K562 (cell line): ENCODE measurements at regions not wholly inside any gene's neighbourhood (a gene's known extent, or its start where the extent isn't known, plus 50 kb on each side); places are given as distances from the start of the nearest gene placed in this dataset.

Experiments
- ATAC-seq: fragments of 200-7000 bp; cut with Tn5 transposase; 3 replicates; pipeline ENCODE4 v1.9.1; 2020; ENCODE audit warnings: moderate library complexity
- BruUV-seq: library from RNA; stranded (reverse); fragments of 400-500 nt; replicated peaks from 2 replicates; lab custom pipeline; 2021; lab: Mats Ljungman, UMichigan
- CTCF ChIA-PET: fragments of 300-600 bp; formaldehyde crosslinking; extraction: SDS; loops from one replicate; lab custom pipeline; 2021; ENCODE audit warnings: low intra/inter-chr PET ratio; lab: Yijun Ruan, JAX
- POLR2A ChIA-PET: fragments of 300-600, 350-650 bp; sonication (Branson Sonifier 250); formaldehyde crosslinking; extraction: SDS; loops from one replicate; lab custom pipeline; 2021; ENCODE audit warnings: antibody characterized with exemption, inconsistent platforms; lab: Yijun Ruan, JAX
- DNase-seq, 4 experiments: peaks; one replicate each; pipeline versions ENCODE4 v3.0.0 to v3.0.0-alpha.2; 2011 to 2018; ENCODE audit warnings: low spot score in 3 of 4, mixed read lengths in 3 of 4; ENCODE audit errors: extremely low read depth in 1 of 4
- FAIRE-seq: peaks from 2 replicates; lab custom pipeline; 2011; peaks lifted over from hg19 to GRCh38; lab: Jason Lieb, UNC
- H2AFZ ChIP-seq: 2 replicates; pipeline ENCODE4 v1.6.0; 2011; ENCODE audit warnings: low read depth, low read length, control low read depth, inconsistent platforms
- H3K27ac ChIP-seq: fragments of 200-600 bp; 3 replicates; pipeline ENCODE4 v1.8.0; 2011; ENCODE audit warnings: low read depth, mild to moderate bottlenecking, control low read depth, inconsistent platforms, low read length, moderate library complexity, mixed read lengths; ENCODE audit errors: extremely low read depth
- H3K27me3 ChIP-seq, 2 experiments: fragments of 300-600 bp in 1 of 2; 2 replicates in 1 of 2; 3 replicates in 1 of 2; pipeline versions ENCODE4 v1.6.0 to v1.8.0; 2011; ENCODE audit warnings: inconsistent platforms in 2 of 2, low read length in 2 of 2, mild to moderate bottlenecking in 1 of 2, mixed read lengths in 1 of 2, moderate library complexity in 1 of 2; ENCODE audit not compliant: control insufficient read depth in 2 of 2, insufficient read depth in 2 of 2
- H3K36me3 ChIP-seq: fragments of 300-600 bp; 3 replicates; pipeline ENCODE4 v1.8.0; 2011; ENCODE audit warnings: mild to moderate bottlenecking, low read length, inconsistent platforms; ENCODE audit not compliant: control insufficient read depth, insufficient read depth
- H3K4me1 ChIP-seq, 2 experiments: fragments of 200-600 bp in 1 of 2; replicated peaks in 1 of 2; 2 replicates in 1 of 2; 3 replicates in 1 of 2; pipeline versions ENCODE4 v1.5.1 to v1.8.0; 2011; ENCODE audit warnings: inconsistent platforms in 2 of 2, low read length in 2 of 2, mild to moderate bottlenecking in 1 of 2, mixed read lengths in 1 of 2, moderate library complexity in 1 of 2; ENCODE audit not compliant: control insufficient read depth in 2 of 2, insufficient read depth in 2 of 2
- H3K4me2 ChIP-seq: 2 replicates; pipeline ENCODE4 v1.6.1; 2011; ENCODE audit warnings: low read length, control low read depth, inconsistent platforms, mixed read lengths; ENCODE audit not compliant: insufficient read depth
- H3K4me3 ChIP-seq: fragments of 200-600 bp; sonication (generic), shearing (Covaris generic); 2 replicates; pipeline ENCODE4 v1.5.1; 2016; ENCODE audit warnings: control low read depth, inconsistent platforms
- H3K79me2 ChIP-seq: fragments of 200-600 bp; 3 replicates; pipeline ENCODE4 v1.8.0; 2011; ENCODE audit warnings: low read length, inconsistent platforms; ENCODE audit not compliant: control insufficient read depth, insufficient read depth
- H3K9ac ChIP-seq, 2 experiments: 2 replicates each; pipeline versions ENCODE4 v1.6.0 to v1.6.1; 2011; ENCODE audit warnings: low read depth in 2 of 2, low read length in 2 of 2, control low read depth in 1 of 2, inconsistent platforms in 1 of 2, mild to moderate bottlenecking in 1 of 2, mixed read lengths in 1 of 2; ENCODE audit not compliant: insufficient read depth in 1 of 2
- H3K9me1 ChIP-seq: one replicate; pipeline ENCODE4 v1.6.0; 2011; ENCODE audit warnings: inconsistent platforms, mild to moderate bottlenecking, low read length, moderate library complexity; ENCODE audit not compliant: control insufficient read depth, insufficient read depth
- H3K9me3 ChIP-seq: replicated peaks from 2 replicates; pipeline ENCODE4 v1.5.1; 2011; ENCODE audit warnings: low read depth, low read length, inconsistent platforms; ENCODE audit not compliant: control insufficient read depth, insufficient read depth
- H4K20me1 ChIP-seq: replicated peaks from 2 replicates; pipeline ENCODE4 v1.6.1; 2011; ENCODE audit warnings: low read length, inconsistent platforms, mixed read lengths; ENCODE audit not compliant: control insufficient read depth, insufficient read depth
- BCL6 ChIP-seq: fragments of 250-450 bp; sonication (Bioruptor Pico); IDR thresholded peaks from 2 replicates; pipeline ENCODE4 v1.4.0; 2020
- C11orf30 ChIP-seq: fragments of 450-650 bp; IDR thresholded peaks from 2 replicates; pipeline ENCODE4 v1.6.1; 2016; ENCODE audit warnings: low read depth, mild to moderate bottlenecking
- CBFA2T2 ChIP-seq: fragments of 450-650 bp; conservative IDR thresholded peaks from 2 replicates; pipeline ENCODE4 v1.6.1; 2017; ENCODE audit warnings: mild to moderate bottlenecking
- CBFA2T3 ChIP-seq: fragments of 450-650 bp; IDR thresholded peaks from 2 replicates; pipeline ENCODE4 v1.6.1; 2017
- CBFB ChIP-seq: sonication (generic); formaldehyde crosslinking; IDR thresholded peaks from 2 replicates; pipeline ENCODE4 v1.4.0; 2020; ENCODE audit warnings: mild to moderate bottlenecking, missing genetic modification reagents
- DPF2 ChIP-seq: fragments of 450-650 bp; IDR thresholded peaks from 2 replicates; pipeline ENCODE4 v1.6.1; 2016
- HMG20A ChIP-seq: fragments of 450-650 bp; formaldehyde crosslinking; conservative IDR thresholded peaks from 2 replicates; pipeline ENCODE4 v1.4.0; 2020; ENCODE audit warnings: mild to moderate bottlenecking, mixed read lengths
- MAFG ChIP-seq: fragments of 450-650 bp; conservative IDR thresholded peaks from 2 replicates; pipeline ENCODE4 v1.6.1; 2016; ENCODE audit warnings: missing genetic modification characterization, missing compliant biosample characterization
- NR2C1 ChIP-seq, 2 experiments: fragments of 450-650 bp; IDR thresholded peaks; 2 replicates each; pipeline ENCODE4 v1.6.1; 2017; ENCODE audit warnings: mild to moderate bottlenecking in 2 of 2, antibody characterized with exemption in 1 of 2, inconsistent platforms in 1 of 2, missing compliant biosample characterization in 1 of 2, missing genetic modification characterization in 1 of 2
- PHF8 ChIP-seq: fragments of 200-600 bp; sonication (generic); IDR thresholded peaks from 2 replicates; pipeline ENCODE4 v1.6.1; 2012; ENCODE audit warnings: mixed run types, mild to moderate bottlenecking, inconsistent platforms, low read length, moderate library complexity, borderline replicate concordance
- PML ChIP-seq: IDR thresholded peaks from 2 replicates; pipeline ENCODE4 v1.6.1; 2012; ENCODE audit warnings: low read length, inconsistent platforms
- SAP30 ChIP-seq: fragments of 200-600 bp; sonication (generic); IDR thresholded peaks from 2 replicates; pipeline ENCODE4 v1.6.1; 2012; ENCODE audit warnings: borderline replicate concordance, low read depth, mild to moderate bottlenecking, moderate library complexity, low read length, control low read depth, inconsistent platforms; ENCODE audit not compliant: insufficient read depth, poor library complexity, severe bottlenecking
- SRSF7 ChIP-seq: fragments of 200-400 bp; formaldehyde crosslinking; optimal IDR thresholded peaks from 2 replicates; pipeline ENCODE3; 2017; ENCODE audit warnings: mild to moderate bottlenecking, low read depth, low read length
- THRAP3 ChIP-seq: fragments of 450-650 bp; IDR thresholded peaks from 2 replicates; pipeline ENCODE4 v1.6.1; 2016; ENCODE audit warnings: mild to moderate bottlenecking, inconsistent platforms, borderline replicate concordance
- ZEB2 ChIP-seq: fragments of 450-650 bp; IDR thresholded peaks from 2 replicates; pipeline ENCODE4 v1.6.1; 2016
- ZNF316 ChIP-seq: fragments of 450-650 bp; IDR thresholded peaks from 2 replicates; pipeline ENCODE4 v1.6.1; 2016
- WGBS: fragments of 100-300 bp; shearing (Covaris generic); methylation state at CpG from one replicate; pipeline ENCODE4 v1.1.6; 2016; ENCODE audit warnings: low coverage, mixed read lengths; ENCODE audit not compliant: insufficient coverage; ENCODE audit errors: missing lambda C conversion rate; 5-methylcytosine and 5-hydroxymethylcytosine counted together
- in situ Hi-C: fragments of 300-500 bp; cut with MboI; formaldehyde crosslinking; loops from 4 replicates; pipeline ENCODE4 v1.15.0; 2018; ENCODE audit warnings: inconsistent platforms, mixed read lengths
- intact Hi-C: fragments of 100-400 bp; cut with micrococcal nuclease; formaldehyde crosslinking; loops from 2 replicates; pipeline ENCODE4 v1.14.2; 2022

- Histone ChIP-seq H3K36me3 (no peaks in the 10 kb centered on the region), H3K9me1 (no peaks in the 10 kb centered on the region), H4K20me1 (no peaks in the 10 kb centered on the region), H3K9me3 (no peaks in the 10 kb centered on the region), H2AFZ (no peak overlapping the region), H3K27ac (no peak overlapping the region)
- no TSS peak for BruUV-seq
- WGBS, result 0% methylated on average over 1 of the region's 1 CpG
- FAIRE-seq, result no peak
- intact Hi-C loops, result no loop called here
- CTCF ChIA-PET, result no interaction called here
- TF ChIP-seq SRSF7, result no peak
- TF ChIP-seq MAFG, result peak; percentile 16; the same call in 1 of the 2 replicates
- 0 out of 2 replicates have a peak, but pooled peaks have one; percentile 4 for TF ChIP-seq ZNF316
- no peak for TF ChIP-seq CBFB (CRISPR knock-in tag)
- no peak for TF ChIP-seq NR2C1 (IDR thresholded peaks at IDR 0.05)
- no peak for TF ChIP-seq NR2C1 (tag; IDR thresholded peaks at IDR 0.05)
- TF ChIP-seq, all 486 proteins: peak for 2
- POLR2A ChIA-PET, result no interaction called here
- Histone ChIP-seq H3K4me3 (no peak overlapping the region), H3K4me1 (no peaks in the 10 kb centered on the region), H3K27me3 (no peaks in the 10 kb centered on the region), H3K4me2 (no peak overlapping the region), H3K79me2 (no peaks in the 10 kb centered on the region), H3K9ac (no peak overlapping the region)
- DNase-seq (no peak), ATAC-seq (no peak)
- in situ Hi-C loops, result no loop called here
Measured at GRCh38 chr1:69256036-69256435, 311.7 kb upstream of the LRRC7 start.

- H3K4me3 ChIP-seq, result no peak overlapping the region
- no peak overlapping the region for H3K4me2 ChIP-seq
- H3K27ac ChIP-seq, result no peak overlapping the region
- no peaks in the 10 kb centered on the region for H3K9me1 ChIP-seq
- no peaks in the 10 kb centered on the region for H4K20me1 ChIP-seq
- no peaks in the 10 kb centered on the region for H3K4me1 ChIP-seq
- no peaks in the 10 kb centered on the region for H3K27me3 ChIP-seq
- TF ChIP-seq THRAP3, result no peak
- no peak for TF ChIP-seq CBFA2T2
- no peak for TF ChIP-seq C11orf30
- TF ChIP-seq BCL6 (CRISPR knock-in tag), result no peak
- TF ChIP-seq HMG20A (CRISPR knock-in tag), result no peak
- TF ChIP-seq CBFA2T3, result no peak
- no peak for TF ChIP-seq SAP30
- TF ChIP-seq DPF2, result no peak
- no peak for TF ChIP-seq ZEB2
- TF ChIP-seq PHF8, result no peak
- TF ChIP-seq PML, result no peak
- TF ChIP-seq, all 486 proteins: peak for 0
- Histone ChIP-seq H3K36me3 (no peaks in the 10 kb centered on the region), H3K79me2 (no peaks in the 10 kb centered on the region), H3K9ac (no peak overlapping the region), H2AFZ (no peak overlapping the region), H3K9me3 (no peaks in the 10 kb centered on the region)
- in situ Hi-C loops (no loop called here), intact Hi-C loops (no loop called here)
- ChIA-PET POLR2A (no interaction called here), CTCF (no interaction called here)
- FAIRE-seq (no peak), ATAC-seq (no peak), DNase-seq (no peak)
- WGBS, result 0% methylated on average over 1 of the region's 1 CpG
- no TSS peak for BruUV-seq
Measured at GRCh38 chr1:69258842-69259241, 308.9 kb upstream of the LRRC7 start.
